ENCODE measurements at regions not wholly inside any gene's neighbourhood (a gene's known extent, or its start where the extent isn't known, plus 50 kb on each side); places are given as distances from the start of the nearest gene placed in this dataset.

DNA sequence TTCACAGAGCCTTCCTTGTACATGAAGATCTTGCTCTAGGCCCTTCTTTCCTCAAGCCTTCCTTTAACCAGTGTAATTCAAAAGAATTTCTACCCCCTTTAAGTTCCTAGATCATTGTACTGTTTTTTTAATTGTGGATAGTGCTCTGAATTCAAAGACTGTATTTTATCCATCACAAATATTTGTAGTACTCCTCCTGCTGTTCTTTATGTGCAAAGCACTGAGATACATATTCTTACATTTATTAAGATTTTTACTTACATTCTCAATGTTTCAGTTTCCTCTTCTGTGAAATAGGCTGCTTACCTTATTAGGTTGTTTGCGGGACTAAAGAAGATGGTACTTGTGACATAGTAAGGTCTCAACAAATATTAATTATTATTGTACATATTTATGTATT lies 168.8 kb upstream of the PDE4B start:
- Mint-ChIP-seq H3K36me3 (ENCODE audit: low read depth) (no peaks in the 10 kb centered on the region), H3K4me3 (no peak overlapping the region), H3K9me3 (no peaks in the 10 kb centered on the region), H3K27me3 (ENCODE audit: low read depth) (no peaks in the 10 kb centered on the region), H3K4me1 (no peaks in the 10 kb centered on the region), H3K27ac (ENCODE audit: unreplicated experiment) (no peak overlapping the region)
- TF ChIP-seq, protein P1, sequence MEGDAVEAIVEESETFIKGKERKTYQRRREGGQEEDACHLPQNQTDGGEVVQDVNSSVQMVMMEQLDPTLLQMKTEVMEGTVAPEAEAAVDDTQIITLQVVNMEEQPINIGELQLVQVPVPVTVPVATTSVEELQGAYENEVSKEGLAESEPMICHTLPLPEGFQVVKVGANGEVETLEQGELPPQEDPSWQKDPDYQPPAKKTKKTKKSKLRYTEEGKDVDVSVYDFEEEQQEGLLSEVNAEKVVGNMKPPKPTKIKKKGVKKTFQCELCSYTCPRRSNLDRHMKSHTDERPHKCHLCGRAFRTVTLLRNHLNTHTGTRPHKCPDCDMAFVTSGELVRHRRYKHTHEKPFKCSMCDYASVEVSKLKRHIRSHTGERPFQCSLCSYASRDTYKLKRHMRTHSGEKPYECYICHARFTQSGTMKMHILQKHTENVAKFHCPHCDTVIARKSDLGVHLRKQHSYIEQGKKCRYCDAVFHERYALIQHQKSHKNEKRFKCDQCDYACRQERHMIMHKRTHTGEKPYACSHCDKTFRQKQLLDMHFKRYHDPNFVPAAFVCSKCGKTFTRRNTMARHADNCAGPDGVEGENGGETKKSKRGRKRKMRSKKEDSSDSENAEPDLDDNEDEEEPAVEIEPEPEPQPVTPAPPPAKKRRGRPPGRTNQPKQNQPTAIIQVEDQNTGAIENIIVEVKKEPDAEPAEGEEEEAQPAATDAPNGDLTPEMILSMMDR (conservative IDR thresholded peaks at IDR 0.05), result peak; percentile 22
- DNase-seq (ENCODE audit: low read depth, low spot score), result no peak

DNA sequence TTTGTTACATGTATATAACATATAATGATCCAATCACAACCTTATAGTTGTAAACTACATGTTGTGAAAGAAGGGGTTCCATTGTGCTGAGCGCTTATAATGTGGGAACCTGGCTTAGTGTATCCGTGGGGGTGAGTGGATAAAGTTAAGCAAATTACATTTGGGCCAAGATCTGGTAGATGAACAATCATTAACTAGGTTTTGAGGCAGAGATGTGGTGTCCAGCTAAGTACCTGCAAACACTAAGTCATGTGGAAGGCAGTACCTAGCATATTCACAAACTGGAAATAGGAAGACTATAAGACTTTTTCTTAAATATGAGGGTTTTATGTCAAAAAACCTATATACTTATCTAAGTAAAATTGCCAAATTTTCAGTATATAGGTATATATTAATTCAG lies 167.2 kb upstream of the PDE4B start:
- no peak for DNase-seq (ENCODE audit: low read depth, low spot score)
- Mint-ChIP-seq H3K27ac (ENCODE audit: unreplicated experiment) (no peak overlapping the region), H3K27me3 (ENCODE audit: low read depth) (no peaks in the 10 kb centered on the region), H3K4me3 (no peak overlapping the region), H3K9me3 (no peaks in the 10 kb centered on the region), H3K4me1 (peaks cover 7% of the 10 kb centered on the region), H3K36me3 (ENCODE audit: low read depth) (no peaks in the 10 kb centered on the region)
- TF ChIP-seq, protein P1 (conservative IDR thresholded peaks at IDR 0.05), result no peak

DNA sequence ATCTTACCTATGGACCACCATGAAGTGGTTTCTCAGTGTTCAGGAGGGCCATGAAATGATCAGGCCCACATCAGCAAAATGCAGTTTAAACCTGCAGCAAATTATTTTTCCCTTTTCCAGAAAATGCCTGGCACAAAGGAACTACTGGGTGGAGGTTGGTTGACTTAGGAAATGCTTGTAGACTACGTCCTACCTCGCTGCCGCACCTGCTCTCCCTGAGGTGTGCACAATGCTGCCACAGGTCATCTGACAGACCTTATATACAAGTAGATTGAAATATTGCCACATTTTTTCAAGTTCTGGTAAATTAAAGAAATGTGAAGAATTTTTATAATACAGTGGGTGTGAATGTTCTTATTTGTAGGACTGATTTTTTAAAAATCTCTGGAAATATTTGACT lies 166.7 kb upstream of the PDE4B start:
- Mint-ChIP-seq H3K9me3 (no peaks in the 10 kb centered on the region), H3K4me3 (no peak overlapping the region), H3K4me1 (peaks cover 12% of the 10 kb centered on the region), H3K27ac (ENCODE audit: unreplicated experiment) (no peak overlapping the region), H3K27me3 (ENCODE audit: low read depth) (no peaks in the 10 kb centered on the region), H3K36me3 (ENCODE audit: low read depth) (no peaks in the 10 kb centered on the region)
- TF ChIP-seq, protein P1 (conservative IDR thresholded peaks at IDR 0.05), result no peak
- DNase-seq (ENCODE audit: low read depth, low spot score), result no peak

DNA sequence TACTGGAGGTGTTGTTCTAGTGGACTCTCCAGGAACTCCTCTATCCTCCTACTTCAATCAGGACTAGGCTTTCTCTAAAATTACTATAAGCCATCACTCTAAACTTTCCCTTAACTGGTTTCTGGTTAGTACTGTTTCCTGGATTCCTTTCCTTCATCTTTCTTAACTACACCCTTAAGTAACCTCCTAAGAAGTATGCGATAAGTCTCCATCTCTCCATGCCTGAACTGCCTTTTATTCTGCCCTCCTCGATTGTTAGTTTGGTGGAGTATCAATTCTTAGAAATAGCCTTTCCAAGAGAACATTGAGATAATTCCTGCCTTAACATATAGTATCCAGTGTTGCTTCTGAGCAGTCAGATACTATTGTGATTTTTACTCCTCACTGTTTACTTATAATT lies 162.9 kb upstream of the PDE4B start:
- Mint-ChIP-seq H3K4me3 (no peak overlapping the region), H3K4me1 (peaks cover 17% of the 10 kb centered on the region)

DNA sequence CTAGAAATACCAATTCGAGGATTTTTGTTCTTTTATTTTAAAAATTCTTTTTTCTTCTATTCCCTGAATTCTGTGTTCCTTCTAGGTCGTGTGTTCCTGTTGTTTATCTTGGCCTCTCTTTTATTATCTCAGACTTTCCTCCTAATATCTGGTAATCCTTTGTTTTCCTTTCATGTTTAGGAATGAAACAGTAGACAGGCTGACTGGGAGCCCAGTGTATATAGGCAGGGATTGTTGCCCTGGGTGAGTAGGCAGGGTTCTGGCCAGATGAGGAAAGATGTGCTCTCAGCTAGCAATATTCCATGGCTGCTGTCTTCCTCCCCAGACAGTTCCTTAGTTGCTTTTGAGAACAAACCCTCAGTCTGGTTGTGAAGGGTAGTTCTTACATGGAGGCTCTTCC lies 161.8 kb upstream of the PDE4B start:
- DNase-seq (ENCODE audit: low read depth, low spot score), result no peak
- Mint-ChIP-seq H3K4me3 (no peak overlapping the region), H3K9me3 (no peaks in the 10 kb centered on the region), H3K27me3 (ENCODE audit: low read depth) (no peaks in the 10 kb centered on the region), H3K27ac (ENCODE audit: unreplicated experiment) (no peak overlapping the region), H3K4me1 (peaks cover 17% of the 10 kb centered on the region), H3K36me3 (ENCODE audit: low read depth) (no peaks in the 10 kb centered on the region)
- TF ChIP-seq, protein P1 (conservative IDR thresholded peaks at IDR 0.05), result no peak

More for the DNA sequence above, 162.9 kb upstream of the PDE4B start:
- Mint-ChIP-seq H3K27me3 (ENCODE audit: low read depth) (no peaks in the 10 kb centered on the region), H3K9me3 (no peaks in the 10 kb centered on the region), H3K36me3 (ENCODE audit: low read depth) (no peaks in the 10 kb centered on the region), H3K27ac (ENCODE audit: unreplicated experiment) (no peak overlapping the region)
- no peak for DNase-seq (ENCODE audit: low read depth, low spot score)
- TF ChIP-seq, protein P1 (conservative IDR thresholded peaks at IDR 0.05), result no peak

DNA sequence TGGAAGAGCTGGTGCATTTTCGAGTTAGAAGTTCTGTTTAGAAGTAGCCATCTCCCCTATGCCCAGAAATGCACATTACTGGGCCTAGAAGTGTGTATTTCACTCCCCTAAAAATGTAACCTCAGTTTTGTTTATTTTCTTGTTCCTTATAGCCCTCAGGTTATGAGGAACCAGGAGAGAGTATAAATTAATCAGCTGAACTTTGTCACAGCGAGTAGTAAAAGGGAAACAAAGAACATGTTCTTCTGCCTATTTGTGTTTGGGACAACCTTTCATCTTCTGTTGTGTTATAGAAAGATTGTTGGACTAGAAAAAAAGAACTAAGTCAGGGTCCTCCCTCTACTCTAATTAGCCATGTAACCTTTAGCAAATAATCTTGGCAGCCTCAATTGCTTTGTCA lies 160.5 kb upstream of the PDE4B start:
- DNase-seq (ENCODE audit: low read depth, low spot score), result no peak
- no peaks in the 10 kb centered on the region for H3K27me3 Mint-ChIP-seq (ENCODE audit: low read depth)
- no peak overlapping the region for H3K4me3 Mint-ChIP-seq
- no peaks in the 10 kb centered on the region for H3K36me3 Mint-ChIP-seq (ENCODE audit: low read depth)
- H3K9me3 Mint-ChIP-seq, result no peaks in the 10 kb centered on the region
- TF ChIP-seq, protein P1 (conservative IDR thresholded peaks at IDR 0.05), result no peak
- H3K27ac Mint-ChIP-seq (ENCODE audit: unreplicated experiment), result no peak overlapping the region
- peaks cover 17% of the 10 kb centered on the region for H3K4me1 Mint-ChIP-seq

Measured in neural crest cell (in vitro differentiated cells).